Esophagus muscularis mucosa (tissue), 4 donors: ENCODE measurements at regions not wholly inside any gene's neighbourhood (a gene's known extent, or its start where the extent isn't known, plus 50 kb on each side); places are given as distances from the start of the nearest gene placed in this dataset.

Source experiments
- DNase-seq: peaks from one replicate; pipeline ENCODE4 v3.0.0-alpha.2; 2017; ENCODE audit errors: extremely low spot score
- H3K27ac ChIP-seq, 4 donors: fragments of 200-600 bp; sonication (generic); replicated peaks in 1 of 4; 1 replicate in 3 of 4; 2 replicates in 1 of 4; pipeline ENCODE4 v1.5.1; 2016 to 2019; ENCODE audit warnings: mild to moderate bottlenecking in 1 of 4
- H3K27me3 ChIP-seq, 4 donors: fragments of 200-600 bp; sonication (generic); one replicate each; pipeline versions ENCODE4 v1.5.1 to v1.6.0; 2016 to 2019
- H3K36me3 ChIP-seq, 4 donors: fragments of 200-600 bp; sonication (generic); one replicate each; pipeline ENCODE4 v1.5.1; 2016 to 2019
- H3K4me1 ChIP-seq, 4 donors: fragments of 200-600 bp; sonication (generic); one replicate each; pipeline ENCODE4 v1.5.1; 2016 to 2019
- H3K4me3 ChIP-seq, 4 donors: fragments of 200-600 bp; sonication (generic); 1 replicate in 2 of 4; 2 replicates in 2 of 4; pipeline ENCODE4 v1.5.1; 2016 to 2019; ENCODE audit warnings: mild to moderate bottlenecking in 4 of 4, moderate library complexity in 1 of 4
- H3K9me3 ChIP-seq, 4 donors: fragments of 200-600 bp; sonication (generic); 1 replicate in 3 of 4; 2 replicates in 1 of 4; pipeline ENCODE4 v1.5.1; 2016 to 2019
- EP300 ChIP-seq: sonication (generic); formaldehyde crosslinking; IDR thresholded peaks from one replicate; pipeline ENCODE4 v1.6.1; 2017; ENCODE audit warnings: antibody characterized with exemption
- POLR2A ChIP-seq: fragments of 450-650 bp; IDR thresholded peaks from one replicate; pipeline ENCODE4 v1.6.1; 2017; ENCODE audit warnings: antibody characterized with exemption, moderate library complexity, mild to moderate bottlenecking, low read depth
- POLR2AphosphoS5 ChIP-seq, 2 donors: sonication (generic); formaldehyde crosslinking; IDR thresholded peaks; one replicate each; pipeline ENCODE4 v1.6.1; 2017; ENCODE audit warnings: antibody characterized with exemption in 2 of 2
- WGBS: methylation state at CpG from one replicate; pipeline ENCODE4 v1.1.5; 2018; 5-methylcytosine and 5-hydroxymethylcytosine counted together
- intact Hi-C: fragments of 100-400 bp; cut with DNase I; formaldehyde crosslinking; loops from one replicate; pipeline ENCODE4 v1.15.1; 2023
- TF ChIP-seq, protein P1 (sequence below), 3 experiments: fragments of 200-600 bp in 2 of 3; fragments of 450-650 bp in 1 of 3; sonication (generic) in 2 of 3; IDR thresholded peaks; one replicate each; pipeline ENCODE4 v1.5.1; 2017 to 2019; ENCODE audit warnings: antibody characterized with exemption in 3 of 3, mild to moderate bottlenecking in 2 of 3, moderate library complexity in 1 of 3

GRCh38 chr5:104363567-104363966 is 801.0 kb upstream of the NUDT12 start:
- TF ChIP-seq POLR2A (no peak), POLR2AphosphoS5 (IDR thresholded peaks at IDR 0.05) (no peak), EP300 (no peak)
- TF ChIP-seq, protein P1, sequence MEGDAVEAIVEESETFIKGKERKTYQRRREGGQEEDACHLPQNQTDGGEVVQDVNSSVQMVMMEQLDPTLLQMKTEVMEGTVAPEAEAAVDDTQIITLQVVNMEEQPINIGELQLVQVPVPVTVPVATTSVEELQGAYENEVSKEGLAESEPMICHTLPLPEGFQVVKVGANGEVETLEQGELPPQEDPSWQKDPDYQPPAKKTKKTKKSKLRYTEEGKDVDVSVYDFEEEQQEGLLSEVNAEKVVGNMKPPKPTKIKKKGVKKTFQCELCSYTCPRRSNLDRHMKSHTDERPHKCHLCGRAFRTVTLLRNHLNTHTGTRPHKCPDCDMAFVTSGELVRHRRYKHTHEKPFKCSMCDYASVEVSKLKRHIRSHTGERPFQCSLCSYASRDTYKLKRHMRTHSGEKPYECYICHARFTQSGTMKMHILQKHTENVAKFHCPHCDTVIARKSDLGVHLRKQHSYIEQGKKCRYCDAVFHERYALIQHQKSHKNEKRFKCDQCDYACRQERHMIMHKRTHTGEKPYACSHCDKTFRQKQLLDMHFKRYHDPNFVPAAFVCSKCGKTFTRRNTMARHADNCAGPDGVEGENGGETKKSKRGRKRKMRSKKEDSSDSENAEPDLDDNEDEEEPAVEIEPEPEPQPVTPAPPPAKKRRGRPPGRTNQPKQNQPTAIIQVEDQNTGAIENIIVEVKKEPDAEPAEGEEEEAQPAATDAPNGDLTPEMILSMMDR (IDR thresholded peaks at IDR 0.05) = no peak
- Histone ChIP-seq H3K4me1 (no peaks in the 10 kb centered on the region), H3K4me3 (no peak overlapping the region), H3K27ac (no peak overlapping the region), H3K36me3 (no peaks in the 10 kb centered on the region), H3K27me3 (no peaks in the 10 kb centered on the region), H3K9me3 (no peaks in the 10 kb centered on the region)
- no peak for DNase-seq
- intact Hi-C loops = no loop called here
- WGBS = 79% methylated on average over 3 of the region's 3 CpGs

GRCh38 chr5:104361932-104362331 is 799.3 kb upstream of the NUDT12 start:
- Histone ChIP-seq H3K4me1 (no peaks in the 10 kb centered on the region), H3K27ac (no peak overlapping the region), H3K36me3 (no peaks in the 10 kb centered on the region), H3K4me3 (no peak overlapping the region), H3K27me3 (no peaks in the 10 kb centered on the region), H3K9me3 (no peaks in the 10 kb centered on the region)
- TF ChIP-seq POLR2AphosphoS5 (IDR thresholded peaks at IDR 0.05) = no peak
- TF ChIP-seq EP300 = no peak
- TF ChIP-seq, protein P1 (IDR thresholded peaks at IDR 0.05) = no peak
- TF ChIP-seq POLR2A = no peak
- intact Hi-C loops = no loop called here
- 74% methylated on average over 5 of the region's 5 CpGs for WGBS
- no peak for DNase-seq

- H3K9me3 ChIP-seq = no peaks in the 10 kb centered on the region
- H3K27ac ChIP-seq = no peak overlapping the region
- no peak overlapping the region for H3K4me3 ChIP-seq
- intact Hi-C loops = no loop called here
- H3K27me3 ChIP-seq = no peaks in the 10 kb centered on the region
- no peak for DNase-seq
- H3K4me1 ChIP-seq = no peaks in the 10 kb centered on the region
- H3K36me3 ChIP-seq = no peaks in the 10 kb centered on the region
- 74% methylated on average over 4 of the region's 4 CpGs for WGBS
- TF ChIP-seq POLR2AphosphoS5 (IDR thresholded peaks at IDR 0.05) = no peak
- no peak for TF ChIP-seq POLR2A
- TF ChIP-seq EP300 = no peak
- TF ChIP-seq, protein P1 (IDR thresholded peaks at IDR 0.05) = no peak
These were observed 792.8 kb upstream of the NUDT12 start for GRCh38 chr5:104355350-104355749.

GRCh38 chr5:104353371-104353770 is 790.8 kb upstream of the NUDT12 start:
- no peak overlapping the region for H3K27ac ChIP-seq
- no peak overlapping the region for H3K4me3 ChIP-seq
- no peak for DNase-seq
- TF ChIP-seq POLR2AphosphoS5 (IDR thresholded peaks at IDR 0.05) (no peak), EP300 (no peak), POLR2A (no peak)
- TF ChIP-seq, protein P1 (IDR thresholded peaks at IDR 0.05) = no peak
- H3K4me1 ChIP-seq = no peaks in the 10 kb centered on the region
- no peaks in the 10 kb centered on the region for H3K27me3 ChIP-seq
- 72% methylated on average over 4 of the region's 4 CpGs for WGBS
- H3K36me3 ChIP-seq = no peaks in the 10 kb centered on the region
- H3K9me3 ChIP-seq = no peaks in the 10 kb centered on the region
- intact Hi-C loops = no loop called here

DNA sequence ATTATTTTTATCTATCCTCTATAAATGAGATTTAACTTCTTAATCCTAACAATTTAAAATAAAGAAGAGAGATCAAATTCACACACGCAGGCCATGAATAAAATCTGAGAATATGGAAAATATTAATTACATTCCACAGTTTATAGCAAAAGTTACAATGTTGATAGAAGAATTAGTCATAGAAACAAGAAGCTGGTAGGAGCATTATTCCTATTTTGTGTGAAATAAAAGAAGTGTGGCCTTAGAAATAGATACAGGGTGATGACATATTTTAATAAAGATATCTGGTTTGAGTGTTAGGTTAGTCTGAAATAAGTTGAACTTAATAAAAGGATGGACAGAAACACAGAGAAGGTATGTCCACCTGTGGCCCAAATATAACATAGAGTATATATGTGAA is 790.4 kb upstream of the NUDT12 start:
- WGBS = 89% methylated on average over 1 of the region's 1 CpG
- intact Hi-C loops = no loop called here

More for the DNA sequence above, 790.4 kb upstream of the NUDT12 start:
- Histone ChIP-seq H3K4me3 (no peak overlapping the region), H3K27ac (no peak overlapping the region), H3K4me1 (no peaks in the 10 kb centered on the region), H3K27me3 (no peaks in the 10 kb centered on the region), H3K36me3 (no peaks in the 10 kb centered on the region), H3K9me3 (no peaks in the 10 kb centered on the region)
- no peak for DNase-seq
- no peak for TF ChIP-seq POLR2AphosphoS5 (IDR thresholded peaks at IDR 0.05)
- TF ChIP-seq EP300 = no peak
- no peak for TF ChIP-seq POLR2A
- TF ChIP-seq, protein P1 (IDR thresholded peaks at IDR 0.05) = no peak
